GM12891 (cell line): ENCODE measurements at regions not wholly inside any gene's neighbourhood (a gene's known extent, or its start where the extent isn't known, plus 50 kb on each side); places are given as distances from the start of the nearest gene placed in this dataset.

Experiments used
- DNase-seq: peaks from one replicate; pipeline ENCODE4 v3.0.0; 2011; ENCODE audit warnings: low spot score; ENCODE audit not compliant: insufficient read length
- FAIRE-seq: peaks from 2 replicates; lab custom pipeline; 2011; peaks lifted over from hg19 to GRCh38; lab: Jason Lieb, UNC
- PAX5 ChIP-seq: IDR thresholded peaks from 2 replicates; pipeline ENCODE4 v1.6.1; 2011; ENCODE audit warnings: low read length, moderate library complexity, mild to moderate bottlenecking; ENCODE audit not compliant: insufficient read depth, severe bottlenecking
- POLR2A ChIP-seq: IDR thresholded peaks from 2 replicates; pipeline ENCODE4 v1.6.1; 2011; ENCODE audit warnings: low read depth, low read length, control low read depth
- POLR2AphosphoS5 ChIP-seq: IDR thresholded peaks from 2 replicates; pipeline ENCODE4 v1.6.1; 2011; ENCODE audit warnings: low read depth, low read length, control low read depth
- POU2F2 ChIP-seq: IDR thresholded peaks from 2 replicates; pipeline ENCODE4 v1.6.1; 2011; ENCODE audit warnings: low read depth, mild to moderate bottlenecking, control low read depth, low read length, moderate library complexity
- SPI1 ChIP-seq: IDR thresholded peaks from 2 replicates; pipeline ENCODE4 v1.6.1; 2011; ENCODE audit warnings: low read depth, low read length, control low read depth
- TAF1 ChIP-seq: IDR thresholded peaks from 2 replicates; pipeline ENCODE4 v1.6.1; 2011; ENCODE audit warnings: low read depth, low read length, control low read depth

DNA sequence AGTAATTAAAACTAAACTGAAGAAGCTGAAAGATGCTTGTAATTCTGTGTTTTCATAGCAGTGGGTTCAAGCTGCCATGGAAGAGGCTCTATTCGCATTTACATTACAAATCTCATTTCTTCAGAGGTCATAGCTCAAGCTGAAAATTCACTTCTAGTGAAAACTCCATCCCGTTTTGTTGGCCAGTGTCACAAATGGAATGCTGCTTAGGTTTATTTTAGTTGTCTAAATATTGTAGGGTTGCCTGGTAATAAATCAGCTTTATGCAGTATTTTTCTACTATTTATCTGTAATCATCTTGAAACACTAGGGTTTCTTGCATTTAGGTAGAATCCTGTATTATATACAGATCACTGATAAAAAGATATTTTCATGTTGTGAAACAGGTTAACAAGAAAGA lies 240.6 kb downstream of the PTBP2 start:
- TF ChIP-seq PAX5 = no peak
- no peak for TF ChIP-seq POU2F2
- TF ChIP-seq TAF1 = no peak
- TF ChIP-seq POLR2AphosphoS5 = no peak
- no peak for TF ChIP-seq SPI1
- no peak for TF ChIP-seq POLR2A
- no peak for DNase-seq
- no peak for FAIRE-seq

DNA sequence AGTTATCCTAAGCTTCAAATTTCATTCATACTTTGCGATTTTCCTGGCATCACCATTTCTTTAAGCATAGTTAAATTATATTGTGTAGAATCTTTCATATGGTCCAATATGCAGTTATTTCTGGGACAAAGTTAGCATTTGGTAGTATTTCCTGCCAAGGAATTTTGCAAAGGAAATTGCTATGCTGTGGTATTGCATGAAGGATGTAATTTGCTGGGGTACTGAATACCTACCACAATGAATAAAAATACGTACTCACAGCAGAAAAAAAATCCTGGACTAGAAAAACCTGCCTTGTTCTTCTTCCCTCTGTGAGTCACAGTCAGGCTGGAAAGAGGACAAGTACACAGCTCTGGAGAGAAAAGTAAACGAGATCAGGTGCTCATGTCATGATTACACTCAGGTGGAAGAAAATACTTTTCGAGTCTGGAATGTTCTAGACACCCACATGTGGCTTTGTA lies 241.2 kb downstream of the PTBP2 start:
- DNase-seq (no peak), FAIRE-seq (no peak)
- TF ChIP-seq SPI1 (no peak), POU2F2 (no peak), POLR2A (no peak), POLR2AphosphoS5 (no peak), PAX5 (no peak), TAF1 (no peak)

DNA sequence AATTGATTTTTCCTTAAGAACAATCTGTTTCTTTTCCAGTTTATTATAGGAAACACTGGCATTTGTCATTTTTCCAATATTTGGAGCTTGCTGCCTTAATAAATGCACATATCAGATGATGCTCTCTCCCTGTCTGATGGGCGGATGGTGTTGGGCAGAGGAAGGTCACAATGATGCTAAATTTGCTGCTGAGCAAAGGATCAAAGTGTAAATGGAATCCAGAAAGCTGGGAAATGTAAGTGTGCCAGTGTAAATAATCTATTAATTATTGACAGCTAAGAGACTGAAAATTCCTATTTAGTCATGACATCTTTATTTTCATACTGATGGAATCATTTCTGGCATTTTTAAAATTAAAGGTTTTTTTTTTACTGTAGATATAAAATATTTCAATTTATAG lies 243.2 kb downstream of the PTBP2 start:
- DNase-seq (no peak), FAIRE-seq (no peak)
- TF ChIP-seq PAX5 = no peak

DNA sequence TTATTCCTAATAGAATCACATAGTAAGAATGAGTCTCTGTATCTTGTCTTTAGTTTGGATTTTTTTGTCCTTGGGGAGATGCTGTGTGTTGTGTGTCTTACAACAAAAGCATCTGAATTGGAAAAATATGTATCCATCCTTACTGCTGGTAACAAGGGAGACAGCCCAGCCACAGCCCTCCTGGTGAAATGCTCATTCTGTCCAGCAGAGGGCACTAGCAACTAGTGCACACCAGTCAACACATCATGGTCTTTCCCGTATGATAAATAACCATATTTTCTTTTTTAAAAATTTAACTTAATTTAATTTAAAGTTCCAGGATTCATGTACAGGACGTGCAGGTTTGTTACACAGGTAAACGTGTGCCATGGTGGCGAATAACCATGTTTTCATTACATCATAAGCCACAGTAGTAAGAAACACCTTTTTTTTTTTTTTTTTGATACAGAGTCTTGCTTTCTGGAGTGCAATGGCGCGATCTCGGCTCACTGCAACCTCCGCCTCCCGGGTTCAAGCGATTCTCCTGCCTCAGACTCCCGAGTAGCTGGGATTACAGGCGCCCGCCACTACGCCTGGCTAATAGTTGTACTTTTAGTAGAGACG lies 245.1 kb downstream of the PTBP2 start:
- peak; percentile 15 for DNase-seq
- TF ChIP-seq POLR2A (no peak), TAF1 (no peak), SPI1 (no peak), POLR2AphosphoS5 (no peak), PAX5 (no peak), POU2F2 (no peak)
- FAIRE-seq = peak; percentile 85

DNA sequence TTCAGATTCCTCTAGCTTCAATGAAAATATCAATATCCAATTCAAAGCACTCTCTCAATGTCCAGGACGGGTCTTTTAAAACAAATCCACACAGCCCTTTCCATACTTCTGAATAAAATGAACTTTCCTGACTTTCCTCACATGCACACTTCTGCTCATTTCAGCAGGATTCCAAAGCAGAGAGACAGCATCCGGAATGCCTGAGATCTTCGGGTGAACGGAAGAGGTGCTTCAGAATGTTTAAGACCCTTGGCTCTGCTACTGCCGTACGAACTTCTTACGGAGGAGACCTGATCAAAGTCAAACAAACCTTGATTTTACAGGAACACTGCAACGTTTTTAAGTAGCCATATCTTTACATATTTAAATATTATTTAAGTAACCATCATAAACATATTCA lies 245.7 kb downstream of the PTBP2 start:
- no peak for TF ChIP-seq TAF1
- TF ChIP-seq POLR2A = no peak
- FAIRE-seq (no peak), DNase-seq (no peak)

DNA sequence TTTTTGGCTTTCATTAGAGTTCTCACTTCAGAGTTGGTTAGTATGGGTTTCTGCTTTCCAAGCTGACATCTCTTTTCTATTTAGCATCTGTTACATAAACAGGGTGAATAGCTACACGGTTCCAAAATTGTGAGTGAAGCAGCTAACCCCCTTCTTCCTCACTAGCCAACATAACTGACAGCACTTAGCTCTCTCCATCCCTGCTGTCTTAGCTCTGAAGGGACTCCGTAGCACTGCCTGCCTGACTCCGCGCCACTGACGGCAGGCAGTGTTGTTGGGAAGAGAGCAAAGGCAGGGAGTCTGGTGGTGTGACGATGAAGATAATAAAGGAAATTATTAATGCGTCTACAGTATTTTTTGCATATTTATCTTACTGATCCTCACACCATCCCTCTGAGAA lies 247.0 kb downstream of the PTBP2 start:
- DNase-seq (no peak), FAIRE-seq (no peak)
- TF ChIP-seq TAF1 (no peak), POU2F2 (no peak)

DNA sequence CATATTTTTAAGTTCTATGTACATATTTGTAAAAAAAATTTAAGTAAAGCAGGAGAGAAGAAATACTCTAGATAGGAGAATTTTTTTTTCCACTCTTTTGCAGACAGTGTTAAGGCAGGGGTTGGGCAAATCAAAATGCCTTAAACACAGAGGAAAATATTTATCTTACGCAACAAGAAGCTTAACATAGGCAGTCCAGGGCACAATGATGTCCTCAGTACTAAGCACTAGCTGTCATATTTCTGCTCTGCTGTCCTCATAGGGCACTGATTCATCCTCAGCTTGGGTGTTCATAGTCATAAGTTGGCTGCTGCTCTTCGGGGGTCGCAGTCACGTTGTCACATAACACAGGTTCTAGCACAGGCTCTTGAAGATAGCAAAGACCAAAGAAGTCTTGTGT lies 247.4 kb downstream of the PTBP2 start:
- TF ChIP-seq SPI1 (no peak), POLR2A (no peak), POLR2AphosphoS5 (no peak), PAX5 (no peak), POU2F2 (no peak), TAF1 (no peak)
- FAIRE-seq = no peak
- DNase-seq = no peak

DNA sequence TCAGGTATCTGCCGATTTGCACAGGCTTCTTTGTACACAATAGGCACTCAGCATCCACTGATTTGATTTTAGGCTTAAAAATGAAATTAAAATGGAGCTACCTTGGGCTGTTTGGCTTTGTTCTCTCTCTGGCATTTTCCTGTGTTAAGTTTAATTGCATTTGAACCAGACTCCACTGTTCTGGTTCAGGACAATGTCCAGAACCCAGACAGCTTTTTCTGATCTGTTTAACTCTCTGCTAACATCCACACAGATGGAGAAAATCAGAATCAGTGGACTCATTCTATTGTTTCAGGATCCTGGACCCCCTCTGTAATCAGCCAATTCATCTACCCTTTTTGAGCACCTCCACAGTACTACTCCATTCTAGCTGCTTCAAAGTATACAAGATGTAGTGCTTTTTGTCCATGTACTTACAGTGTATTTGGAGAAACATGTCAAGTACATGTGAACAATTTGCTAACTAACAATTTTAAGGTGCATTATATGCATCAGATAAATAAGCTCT lies 248.1 kb downstream of the PTBP2 start:
- TF ChIP-seq PAX5 (no peak), POLR2AphosphoS5 (no peak), POU2F2 (no peak), POLR2A (no peak)
- no peak for DNase-seq
- no peak for FAIRE-seq

DNA sequence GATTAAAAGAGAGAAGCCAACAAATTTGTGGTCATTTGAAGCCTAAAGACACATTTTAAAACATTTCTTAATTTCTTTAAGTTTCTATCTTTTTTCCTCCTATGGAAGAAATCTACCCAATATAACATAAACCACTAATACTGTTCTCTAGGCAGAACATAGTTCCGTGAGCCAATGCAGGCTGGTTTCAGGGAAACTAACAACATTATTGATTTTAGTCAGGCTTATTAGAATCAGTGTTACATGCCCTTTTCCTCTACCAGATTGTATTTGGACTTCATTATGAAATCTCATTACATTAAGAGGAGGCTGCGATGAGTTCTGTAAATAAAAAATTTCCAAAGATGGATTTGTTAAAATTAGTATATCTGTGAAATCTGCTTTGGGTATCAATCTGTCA lies 249.9 kb downstream of the PTBP2 start:
- no peak for TF ChIP-seq SPI1
- TF ChIP-seq POLR2A = no peak
- TF ChIP-seq POLR2AphosphoS5 = no peak
- FAIRE-seq = no peak
- no peak for DNase-seq

DNA sequence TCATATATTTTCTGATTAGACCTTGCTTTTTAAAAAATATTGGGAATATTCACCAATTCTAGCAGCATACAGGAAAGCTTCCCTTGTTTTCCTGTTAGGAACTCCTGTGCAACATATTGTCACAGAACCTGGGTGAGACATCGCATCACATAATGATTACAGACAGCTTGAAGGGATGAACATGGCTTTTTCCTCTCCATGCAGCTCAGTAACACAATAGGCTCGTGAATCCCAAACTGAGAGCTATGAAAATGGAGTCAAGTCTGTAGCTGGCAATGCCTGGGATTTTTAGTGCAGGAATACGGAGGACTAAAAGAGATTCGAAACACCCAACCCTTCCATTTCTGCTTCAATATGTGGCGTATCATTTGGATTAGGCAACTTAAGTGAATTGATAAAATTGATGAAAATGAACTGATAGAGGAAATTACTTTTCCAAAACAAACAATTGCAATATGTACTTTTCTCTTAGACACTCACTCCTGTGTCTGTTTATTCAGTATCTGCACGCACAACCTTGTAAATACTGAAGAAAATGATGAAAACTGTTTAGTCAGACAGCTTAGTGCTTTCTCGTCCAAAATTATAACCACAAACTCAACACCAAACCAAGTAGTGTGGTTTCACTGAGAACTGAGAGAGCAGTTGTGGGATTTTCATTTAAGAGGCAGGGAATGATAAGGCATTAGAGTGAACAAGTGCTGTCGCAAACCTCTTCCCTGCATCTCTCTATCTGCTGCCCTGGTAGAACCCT lies 250.4 kb downstream of the PTBP2 start:
- DNase-seq = no peak
- no peak for TF ChIP-seq SPI1
- TF ChIP-seq PAX5 = no peak
- no peak for TF ChIP-seq POU2F2
- no peak for TF ChIP-seq POLR2AphosphoS5
- FAIRE-seq = no peak

DNA sequence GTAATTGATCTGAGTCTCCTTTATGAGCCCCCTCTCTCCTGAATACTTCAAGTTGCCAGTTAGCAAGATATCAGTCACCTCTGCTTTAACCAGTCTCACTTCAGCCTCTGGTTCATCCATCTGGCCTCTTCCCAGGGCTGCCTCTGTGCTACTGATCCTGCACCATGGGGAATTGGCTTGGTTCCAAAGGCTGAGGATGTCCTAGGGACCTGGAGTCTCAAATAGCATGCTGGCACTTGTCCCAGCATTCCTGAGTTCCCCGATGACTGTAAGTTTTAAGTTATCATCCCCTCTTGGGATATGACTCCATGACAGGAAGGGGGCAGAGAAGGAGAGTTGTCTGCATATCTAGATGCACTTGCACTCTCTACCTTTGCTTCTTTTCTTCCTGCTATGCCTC lies 252.0 kb downstream of the PTBP2 start:
- FAIRE-seq (no peak), DNase-seq (no peak)
- TF ChIP-seq POLR2A = no peak
- no peak for TF ChIP-seq TAF1
- TF ChIP-seq POU2F2 = no peak
- no peak for TF ChIP-seq POLR2AphosphoS5
- no peak for TF ChIP-seq PAX5
- TF ChIP-seq SPI1 = no peak
